ENCODE measurements at regions not wholly inside any gene's neighbourhood (a gene's known extent, or its start where the extent isn't known, plus 50 kb on each side); places are given as distances from the start of the nearest gene placed in this dataset.
"Not testable (repeated sequence)": the region's sequence is repeated elsewhere in the genome, so short reads cannot be mapped to it uniquely, and the experiment has no call there.

- DNase-seq (ENCODE audit: low read depth in 2 of 2, low spot score in 1 of 2), result no peak
Observed at GRCh38 chr12:127450826-127451225, 816.1 kb upstream of the TMEM132C start.

GRCh38 chr12:127455347-127456265 is 811.4 kb upstream of the TMEM132C start:
- DNase-seq (ENCODE audit: low read depth in 2 of 2, low spot score in 1 of 2), result no peak

- DNase-seq (ENCODE audit: low read depth in 2 of 2, low spot score in 1 of 2), result no peak
Observed at GRCh38 chr12:127457726-127458125, 809.2 kb upstream of the TMEM132C start.

GRCh38 chr12:127459166-127459565 is 807.8 kb upstream of the TMEM132C start:
- DNase-seq (ENCODE audit: low read depth in 2 of 2, low spot score in 1 of 2), result no peak

GRCh38 chr12:127459687-127460086 is 807.3 kb upstream of the TMEM132C start:
- no peak for DNase-seq (ENCODE audit: low read depth in 2 of 2, low spot score in 1 of 2)

- no peak for DNase-seq (ENCODE audit: low read depth in 2 of 2, low spot score in 1 of 2)
Observed at GRCh38 chr12:127463237-127463636, 803.7 kb upstream of the TMEM132C start.

- DNase-seq (ENCODE audit: low read depth in 2 of 2, low spot score in 1 of 2), result no peak
Observed at GRCh38 chr12:127469331-127469730, 797.6 kb upstream of the TMEM132C start.

GRCh38 chr12:127473766-127474165 is 793.2 kb upstream of the TMEM132C start:
- DNase-seq (ENCODE audit: low read depth in 2 of 2, low spot score in 1 of 2), result no peak

GRCh38 chr12:127479256-127479655 is 787.7 kb upstream of the TMEM132C start:
- no peak for DNase-seq (ENCODE audit: low read depth in 2 of 2, low spot score in 1 of 2)

- DNase-seq (ENCODE audit: low read depth in 2 of 2, low spot score in 1 of 2), result no peak
Observed at GRCh38 chr12:127480775-127481314, 786.1 kb upstream of the TMEM132C start.

GRCh38 chr12:127482950-127483349 is 784.0 kb upstream of the TMEM132C start:
- no peak for DNase-seq (ENCODE audit: low read depth in 2 of 2, low spot score in 1 of 2)

GRCh38 chr12:127485528-127485927 is 781.4 kb upstream of the TMEM132C start:
- DNase-seq (ENCODE audit: low read depth in 2 of 2, low spot score in 1 of 2), result no peak

GRCh38 chr12:127487031-127487430 is 779.9 kb upstream of the TMEM132C start:
- no peak for DNase-seq (ENCODE audit: low read depth in 2 of 2, low spot score in 1 of 2)

- DNase-seq (ENCODE audit: low read depth in 2 of 2, low spot score in 1 of 2), result no peak
Observed at GRCh38 chr12:127489061-127489460, 777.9 kb upstream of the TMEM132C start.

GRCh38 chr12:127494961-127495915 is 771.7 kb upstream of the TMEM132C start:
- DNase-seq (ENCODE audit: low read depth in 2 of 2, low spot score in 1 of 2), result no peak

GRCh38 chr12:127496255-127496654 is 770.7 kb upstream of the TMEM132C start:
- DNase-seq (ENCODE audit: low read depth in 2 of 2, low spot score in 1 of 2), result no peak

- no peak for DNase-seq (ENCODE audit: low read depth in 2 of 2, low spot score in 1 of 2)
Observed at GRCh38 chr12:127500512-127501035, 766.4 kb upstream of the TMEM132C start.

GRCh38 chr12:127501916-127502315 is 765.1 kb upstream of the TMEM132C start:
- DNase-seq (ENCODE audit: low read depth in 2 of 2, low spot score in 1 of 2), result no peak

- DNase-seq (ENCODE audit: low read depth in 2 of 2, low spot score in 1 of 2), result no peak
Observed at GRCh38 chr12:127503246-127503645, 763.7 kb upstream of the TMEM132C start.

GRCh38 chr12:127503996-127504395 is 763.0 kb upstream of the TMEM132C start:
- DNase-seq (ENCODE audit: low read depth in 2 of 2, low spot score in 1 of 2), result not testable (repeated sequence)

- DNase-seq (ENCODE audit: low read depth in 2 of 2, low spot score in 1 of 2), result no peak
Observed at GRCh38 chr12:127504874-127505273, 762.1 kb upstream of the TMEM132C start.

Measured in stimulated activated CD8-positive, alpha-beta memory T cell treated with anti-CD3 and anti-CD28 coated beads, Interleukin-4, amount 100 ng/mL, for 1 hour (primary cell).